K562 (cell line): ENCODE measurements at regions not wholly inside any gene's neighbourhood (a gene's known extent, or its start where the extent isn't known, plus 50 kb on each side); places are given as distances from the start of the nearest gene placed in this dataset.

ENCODE experiments used
- ATAC-seq: fragments of 200-7000 bp; cut with Tn5 transposase; 3 replicates; pipeline ENCODE4 v1.9.1; 2020; ENCODE audit warnings: moderate library complexity
- BruUV-seq: library from RNA; stranded (reverse); fragments of 400-500 nt; replicated peaks from 2 replicates; lab custom pipeline; 2021; lab: Mats Ljungman, UMichigan
- CTCF ChIA-PET: fragments of 300-600 bp; formaldehyde crosslinking; extraction: SDS; loops from one replicate; lab custom pipeline; 2021; ENCODE audit warnings: low intra/inter-chr PET ratio; lab: Yijun Ruan, JAX
- POLR2A ChIA-PET: fragments of 300-600, 350-650 bp; sonication (Branson Sonifier 250); formaldehyde crosslinking; extraction: SDS; loops from one replicate; lab custom pipeline; 2021; ENCODE audit warnings: antibody characterized with exemption, inconsistent platforms; lab: Yijun Ruan, JAX
- DNase-seq, 4 experiments: peaks; one replicate each; pipeline versions ENCODE4 v3.0.0 to v3.0.0-alpha.2; 2011 to 2018; ENCODE audit warnings: low spot score in 3 of 4, mixed read lengths in 3 of 4; ENCODE audit errors: extremely low read depth in 1 of 4
- FAIRE-seq: peaks from 2 replicates; lab custom pipeline; 2011; peaks lifted over from hg19 to GRCh38; lab: Jason Lieb, UNC
- H2AFZ ChIP-seq: 2 replicates; pipeline ENCODE4 v1.6.0; 2011; ENCODE audit warnings: low read depth, low read length, control low read depth, inconsistent platforms
- H3K27ac ChIP-seq: fragments of 200-600 bp; 3 replicates; pipeline ENCODE4 v1.8.0; 2011; ENCODE audit warnings: low read depth, mild to moderate bottlenecking, control low read depth, inconsistent platforms, low read length, moderate library complexity, mixed read lengths; ENCODE audit errors: extremely low read depth
- H3K27me3 ChIP-seq, 2 experiments: fragments of 300-600 bp in 1 of 2; 2 replicates in 1 of 2; 3 replicates in 1 of 2; pipeline versions ENCODE4 v1.6.0 to v1.8.0; 2011; ENCODE audit warnings: inconsistent platforms in 2 of 2, low read length in 2 of 2, mild to moderate bottlenecking in 1 of 2, mixed read lengths in 1 of 2, moderate library complexity in 1 of 2; ENCODE audit not compliant: control insufficient read depth in 2 of 2, insufficient read depth in 2 of 2
- H3K36me3 ChIP-seq: fragments of 300-600 bp; 3 replicates; pipeline ENCODE4 v1.8.0; 2011; ENCODE audit warnings: mild to moderate bottlenecking, low read length, inconsistent platforms; ENCODE audit not compliant: control insufficient read depth, insufficient read depth
- H3K4me1 ChIP-seq, 2 experiments: fragments of 200-600 bp in 1 of 2; replicated peaks in 1 of 2; 2 replicates in 1 of 2; 3 replicates in 1 of 2; pipeline versions ENCODE4 v1.5.1 to v1.8.0; 2011; ENCODE audit warnings: inconsistent platforms in 2 of 2, low read length in 2 of 2, mild to moderate bottlenecking in 1 of 2, mixed read lengths in 1 of 2, moderate library complexity in 1 of 2; ENCODE audit not compliant: control insufficient read depth in 2 of 2, insufficient read depth in 2 of 2
- H3K4me2 ChIP-seq: 2 replicates; pipeline ENCODE4 v1.6.1; 2011; ENCODE audit warnings: low read length, control low read depth, inconsistent platforms, mixed read lengths; ENCODE audit not compliant: insufficient read depth
- H3K4me3 ChIP-seq: fragments of 200-600 bp; sonication (generic), shearing (Covaris generic); 2 replicates; pipeline ENCODE4 v1.5.1; 2016; ENCODE audit warnings: control low read depth, inconsistent platforms
- H3K79me2 ChIP-seq: fragments of 200-600 bp; 3 replicates; pipeline ENCODE4 v1.8.0; 2011; ENCODE audit warnings: low read length, inconsistent platforms; ENCODE audit not compliant: control insufficient read depth, insufficient read depth
- H3K9ac ChIP-seq, 2 experiments: 2 replicates each; pipeline versions ENCODE4 v1.6.0 to v1.6.1; 2011; ENCODE audit warnings: low read depth in 2 of 2, low read length in 2 of 2, control low read depth in 1 of 2, inconsistent platforms in 1 of 2, mild to moderate bottlenecking in 1 of 2, mixed read lengths in 1 of 2; ENCODE audit not compliant: insufficient read depth in 1 of 2
- H3K9me1 ChIP-seq: one replicate; pipeline ENCODE4 v1.6.0; 2011; ENCODE audit warnings: inconsistent platforms, mild to moderate bottlenecking, low read length, moderate library complexity; ENCODE audit not compliant: control insufficient read depth, insufficient read depth
- H3K9me3 ChIP-seq: replicated peaks from 2 replicates; pipeline ENCODE4 v1.5.1; 2011; ENCODE audit warnings: low read depth, low read length, inconsistent platforms; ENCODE audit not compliant: control insufficient read depth, insufficient read depth
- H4K20me1 ChIP-seq: replicated peaks from 2 replicates; pipeline ENCODE4 v1.6.1; 2011; ENCODE audit warnings: low read length, inconsistent platforms, mixed read lengths; ENCODE audit not compliant: control insufficient read depth, insufficient read depth
- ARNT ChIP-seq, 2 experiments: fragments of 450-650 bp; IDR thresholded peaks; 2 replicates each; pipeline ENCODE4 v1.6.1; 2016; ENCODE audit warnings: mild to moderate bottlenecking in 1 of 2
- MYBL2 ChIP-seq, 2 experiments: fragments of 450-650 bp in 1 of 2; sonication (generic) in 1 of 2; formaldehyde crosslinking in 1 of 2; IDR thresholded peaks; 2 replicates each; pipeline versions ENCODE4 v1.6.1 to v1.8.1; 2017 to 2022; ENCODE audit warnings: borderline replicate concordance in 1 of 2, inconsistent platforms in 1 of 2, low read depth in 1 of 2, mild to moderate bottlenecking in 1 of 2, missing genetic modification reagents in 1 of 2, moderate library complexity in 1 of 2
- NCOA4 ChIP-seq: fragments of 450-650 bp; IDR thresholded peaks from 2 replicates; pipeline ENCODE4 v1.6.1; 2018; ENCODE audit warnings: mild to moderate bottlenecking; ENCODE audit not compliant: partially characterized antibody
- NR3C1 ChIP-seq: sonication (generic); formaldehyde crosslinking; IDR thresholded peaks from 2 replicates; pipeline ENCODE4 v1.8.1; 2022; ENCODE audit warnings: missing genetic modification reagents
- SLC30A9 ChIP-seq: fragments of 250-450 bp; sonication (Bioruptor Pico); IDR thresholded peaks from 2 replicates; pipeline ENCODE4 v1.8.0; 2022; ENCODE audit warnings: mild to moderate bottlenecking, moderate library complexity
- SREBF1 ChIP-seq: fragments of 150-350 bp; IDR thresholded peaks from 2 replicates; pipeline ENCODE4 v1.6.1; 2014; ENCODE audit warnings: antibody characterized with exemption, low read depth, low read length, borderline replicate concordance
- ZC3H11A ChIP-seq: IDR thresholded peaks from 2 replicates; pipeline ENCODE4 v1.6.1; 2012; ENCODE audit warnings: low read depth, low read length, improper control_type of control experiment
- ZNF140 ChIP-seq: fragments of 250-450 bp; sonication (Bioruptor Pico); IDR thresholded peaks from 2 replicates; pipeline ENCODE4 v1.8.0; 2021; ENCODE audit warnings: moderate library complexity, mild to moderate bottlenecking, inconsistent platforms
- ZNF217 ChIP-seq: sonication (generic); formaldehyde crosslinking; IDR thresholded peaks from 2 replicates; pipeline ENCODE4 v1.8.0; 2022; ENCODE audit warnings: mild to moderate bottlenecking, missing genetic modification reagents
- ZNF324 ChIP-seq: fragments of 250-450 bp; sonication (Bioruptor Pico); IDR thresholded peaks from 2 replicates; pipeline ENCODE4 v1.4.0; 2020; ENCODE audit warnings: mild to moderate bottlenecking
- WGBS: fragments of 100-300 bp; shearing (Covaris generic); methylation state at CpG from one replicate; pipeline ENCODE4 v1.1.6; 2016; ENCODE audit warnings: low coverage, mixed read lengths; ENCODE audit not compliant: insufficient coverage; ENCODE audit errors: missing lambda C conversion rate; 5-methylcytosine and 5-hydroxymethylcytosine counted together
- in situ Hi-C: fragments of 300-500 bp; cut with MboI; formaldehyde crosslinking; loops from 4 replicates; pipeline ENCODE4 v1.15.0; 2018; ENCODE audit warnings: inconsistent platforms, mixed read lengths
- intact Hi-C: fragments of 100-400 bp; cut with micrococcal nuclease; formaldehyde crosslinking; loops from 2 replicates; pipeline ENCODE4 v1.14.2; 2022
- TF ChIP-seq, protein P1 (sequence below): fragments of 250-450 bp; sonication (Bioruptor Pico); IDR thresholded peaks from 2 replicates; pipeline ENCODE4 v1.8.0; 2021; ENCODE audit warnings: borderline replicate concordance, mild to moderate bottlenecking, moderate library complexity; ENCODE audit not compliant: poor library complexity, severe bottlenecking
- TF ChIP-seq, protein P2 (sequence below): fragments of 250-450 bp; sonication (Bioruptor Pico); IDR thresholded peaks from 2 replicates; pipeline ENCODE4 v1.8.0; 2022; ENCODE audit warnings: moderate library complexity, mild to moderate bottlenecking, inconsistent platforms
- TF ChIP-seq, protein P3 (sequence below): fragments of 450-650 bp; formaldehyde crosslinking; IDR thresholded peaks from 2 replicates; pipeline ENCODE4 v1.4.0; 2022; ENCODE audit warnings: mild to moderate bottlenecking, moderate library complexity

DNA sequence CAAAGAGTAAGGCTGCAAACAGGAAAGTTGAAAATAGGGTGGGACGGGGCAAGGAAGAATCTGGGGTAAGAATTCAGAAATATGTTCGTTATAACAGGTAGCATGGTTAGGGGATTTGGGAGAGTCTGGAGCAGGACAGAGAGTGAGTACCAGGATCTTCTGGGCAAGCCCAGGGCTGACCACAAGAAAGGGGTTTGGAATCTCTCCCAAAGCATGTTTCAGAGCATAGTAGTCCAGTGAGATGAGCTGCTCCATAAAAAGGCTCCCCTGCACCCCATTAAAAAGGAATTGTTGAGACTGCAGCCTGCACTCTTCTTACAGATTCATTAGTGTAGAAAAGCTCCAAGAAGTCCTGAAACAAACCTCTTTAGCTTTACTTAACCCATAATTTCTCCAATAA is 291.1 kb downstream of the MTX2 start:
- no peak overlapping the region for H3K4me3 ChIP-seq
- in situ Hi-C loops (no loop called here), intact Hi-C loops (no loop called here)
- H3K4me1 ChIP-seq: no peaks in the 10 kb centered on the region
- peaks cover 0 to 12% of the 10 kb centered on the region in 2 experiments; a peak in 2 of 5 replicates for H3K27me3 ChIP-seq
- H2AFZ ChIP-seq: no peak overlapping the region
- H3K9me1 ChIP-seq: no peaks in the 10 kb centered on the region
- no peaks in the 10 kb centered on the region for H3K79me2 ChIP-seq
- H3K36me3 ChIP-seq: no peaks in the 10 kb centered on the region
- BruUV-seq: no TSS peak
- ATAC-seq (no peak), DNase-seq (no peak), FAIRE-seq (no peak)
- TF ChIP-seq ZC3H11A (no peak), ARNT (IDR thresholded peaks at IDR 0.05) (no peak), MYBL2 (IDR thresholded peaks at IDR 0.05; ENCODE audit: low read depth) (no peak), MYBL2 (CRISPR knock-in tag; IDR thresholded peaks at IDR 0.05; ENCODE audit: borderline replicate concordance) (no peak), ZNF140 (CRISPR knock-in tag) (no peak), SREBF1 (no peak), NR3C1 (CRISPR knock-in tag) (no peak), NCOA4 (no peak), ZNF324 (CRISPR knock-in tag) (no peak), ZNF217 (CRISPR knock-in tag) (no peak), SLC30A9 (CRISPR knock-in tag) (no peak)
- TF ChIP-seq, protein P1, sequence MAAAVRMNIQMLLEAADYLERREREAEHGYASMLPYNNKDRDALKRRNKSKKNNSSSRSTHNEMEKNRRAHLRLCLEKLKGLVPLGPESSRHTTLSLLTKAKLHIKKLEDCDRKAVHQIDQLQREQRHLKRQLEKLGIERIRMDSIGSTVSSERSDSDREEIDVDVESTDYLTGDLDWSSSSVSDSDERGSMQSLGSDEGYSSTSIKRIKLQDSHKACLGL (CRISPR knock-in tag): no peak
- TF ChIP-seq, protein P2, sequence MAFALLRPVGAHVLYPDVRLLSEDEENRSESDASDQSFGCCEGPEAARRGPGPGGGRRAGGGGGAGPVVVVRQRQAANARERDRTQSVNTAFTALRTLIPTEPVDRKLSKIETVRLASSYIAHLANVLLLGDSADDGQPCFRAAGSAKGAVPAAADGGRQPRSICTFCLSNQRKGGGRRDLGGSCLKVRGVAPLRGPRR (CRISPR knock-in tag): no peak
- TF ChIP-seq, protein P3, sequence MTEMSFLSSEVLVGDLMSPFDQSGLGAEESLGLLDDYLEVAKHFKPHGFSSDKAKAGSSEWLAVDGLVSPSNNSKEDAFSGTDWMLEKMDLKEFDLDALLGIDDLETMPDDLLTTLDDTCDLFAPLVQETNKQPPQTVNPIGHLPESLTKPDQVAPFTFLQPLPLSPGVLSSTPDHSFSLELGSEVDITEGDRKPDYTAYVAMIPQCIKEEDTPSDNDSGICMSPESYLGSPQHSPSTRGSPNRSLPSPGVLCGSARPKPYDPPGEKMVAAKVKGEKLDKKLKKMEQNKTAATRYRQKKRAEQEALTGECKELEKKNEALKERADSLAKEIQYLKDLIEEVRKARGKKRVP: no peak
- no peak overlapping the region for H3K9ac ChIP-seq
- H3K9me3 ChIP-seq: no peaks in the 10 kb centered on the region
- H3K4me2 ChIP-seq: no peak overlapping the region
- ChIA-PET CTCF (no interaction called here), POLR2A (no interaction called here)
- H3K27ac ChIP-seq: no peak overlapping the region
- no peaks in the 10 kb centered on the region for H4K20me1 ChIP-seq
- 0% methylated on average over 2 of the region's 2 CpGs for WGBS
